ENCODE measurements at regions not wholly inside any gene's neighbourhood (a gene's known extent, or its start where the extent isn't known, plus 50 kb on each side); places are given as distances from the start of the nearest gene placed in this dataset.

- H3K36me3 ChIP-seq (ENCODE audit: control insufficient read depth, insufficient read depth, low read length), result no peaks in the 10 kb centered on the region
- no peaks in the 10 kb centered on the region for H3K79me2 ChIP-seq (ENCODE audit: control insufficient read depth, insufficient read depth, low read length)
- no peak overlapping the region for H4K8ac ChIP-seq (ENCODE audit: low read depth, low read length)
- H2BK15ac ChIP-seq (replicated peaks; ENCODE audit: low read depth), result no peak overlapping the region
- H3K4ac ChIP-seq (ENCODE audit: low read depth, low read length), result no peak overlapping the region
- no CpG with 5 or more reads among the region's 5 CpGs for WGBS (ENCODE audit: extremely low coverage, insufficient coverage, low lambda C conversion rate)
- no peak overlapping the region for H3K23ac ChIP-seq (ENCODE audit: low read length)
- H3K9ac ChIP-seq (ENCODE audit: low read length), result no peak overlapping the region
- H3K4me2 ChIP-seq (ENCODE audit: low read length), result no peak overlapping the region
- no peak overlapping the region for H4K5ac ChIP-seq (ENCODE audit: low read length)
- no peak for DNase-seq
- no peak overlapping the region for H2BK120ac ChIP-seq (ENCODE audit: low read depth, low read length)
- H3K79me1 ChIP-seq (ENCODE audit: low read length), result no peaks in the 10 kb centered on the region
- H3K27ac ChIP-seq (ENCODE audit: low read depth, low read length), result no peak overlapping the region
- H3K4me1 ChIP-seq (ENCODE audit: control insufficient read depth, low read depth, low read length), result no peaks in the 10 kb centered on the region
- no peak overlapping the region for H3K56ac ChIP-seq (ENCODE audit: low read length)
- H2BK5ac ChIP-seq (ENCODE audit: low read length), result no peak overlapping the region
- no peaks in the 10 kb centered on the region for H3K27me3 ChIP-seq (ENCODE audit: insufficient read depth, low read length, poor library complexity)
- H3K18ac ChIP-seq (ENCODE audit: low read length), result no peak overlapping the region
- no peak overlapping the region for H2AK5ac ChIP-seq (ENCODE audit: low read length)
- H3K4me3 ChIP-seq (ENCODE audit: low read length), result no peak overlapping the region
These were observed 68.6 kb downstream of the PTGR3 start for GRCh38 chr18:75140296-75140695.

GRCh38 chr18:75139226-75139911 is 69.6 kb downstream of the PTGR3 start:
- H3K23ac ChIP-seq (ENCODE audit: low read length), result no peak overlapping the region
- H3K56ac ChIP-seq (ENCODE audit: low read length), result no peak overlapping the region
- no peaks in the 10 kb centered on the region for H3K4me1 ChIP-seq (ENCODE audit: control insufficient read depth, low read depth, low read length)
- H3K18ac ChIP-seq (ENCODE audit: low read length), result no peak overlapping the region
- H3K4ac ChIP-seq (ENCODE audit: low read depth, low read length), result no peak overlapping the region
- H2BK15ac ChIP-seq (replicated peaks; ENCODE audit: low read depth), result no peak overlapping the region
- no peak for DNase-seq
- no peak overlapping the region for H3K27ac ChIP-seq (ENCODE audit: low read depth, low read length)
- H4K8ac ChIP-seq (ENCODE audit: low read depth, low read length), result no peak overlapping the region
- no peak overlapping the region for H3K9ac ChIP-seq (ENCODE audit: low read length)
- no peak overlapping the region for H2BK120ac ChIP-seq (ENCODE audit: low read depth, low read length)
- H3K79me1 ChIP-seq (ENCODE audit: low read length), result no peaks in the 10 kb centered on the region
- no peaks in the 10 kb centered on the region for H3K79me2 ChIP-seq (ENCODE audit: control insufficient read depth, insufficient read depth, low read length)
- no peak overlapping the region for H3K4me2 ChIP-seq (ENCODE audit: low read length)
- H4K5ac ChIP-seq (ENCODE audit: low read length), result no peak overlapping the region
- no peaks in the 10 kb centered on the region for H3K27me3 ChIP-seq (ENCODE audit: insufficient read depth, low read length, poor library complexity)
- no peak overlapping the region for H2BK5ac ChIP-seq (ENCODE audit: low read length)
- WGBS (ENCODE audit: extremely low coverage, insufficient coverage, low lambda C conversion rate), result no CpG with 5 or more reads among the region's 18 CpGs
- H2AK5ac ChIP-seq (ENCODE audit: low read length), result no peak overlapping the region
- no peaks in the 10 kb centered on the region for H3K36me3 ChIP-seq (ENCODE audit: control insufficient read depth, insufficient read depth, low read length)
- no peak overlapping the region for H3K4me3 ChIP-seq (ENCODE audit: low read length)

- Histone ChIP-seq H3K79me1 (ENCODE audit: low read length) (no peaks in the 10 kb centered on the region), H3K27ac (ENCODE audit: low read depth, low read length) (no peak overlapping the region), H2BK120ac (ENCODE audit: low read depth, low read length) (no peak overlapping the region), H3K4me2 (ENCODE audit: low read length) (no peak overlapping the region), H3K18ac (ENCODE audit: low read length) (no peak overlapping the region), H2BK5ac (ENCODE audit: low read length) (no peak overlapping the region), H3K56ac (ENCODE audit: low read length) (no peak overlapping the region), H3K79me2 (ENCODE audit: control insufficient read depth, insufficient read depth, low read length) (no peaks in the 10 kb centered on the region), H2BK15ac (replicated peaks; ENCODE audit: low read depth) (no peak overlapping the region), H3K4me3 (ENCODE audit: low read length) (no peak overlapping the region), H3K36me3 (ENCODE audit: control insufficient read depth, insufficient read depth, low read length) (no peaks in the 10 kb centered on the region), H2AK5ac (ENCODE audit: low read length) (no peak overlapping the region), H4K5ac (ENCODE audit: low read length) (no peak overlapping the region), H3K27me3 (ENCODE audit: insufficient read depth, low read length, poor library complexity) (no peaks in the 10 kb centered on the region), H3K4me1 (ENCODE audit: control insufficient read depth, low read depth, low read length) (no peaks in the 10 kb centered on the region), H4K8ac (ENCODE audit: low read depth, low read length) (no peak overlapping the region), H3K23ac (ENCODE audit: low read length) (no peak overlapping the region), H3K9ac (ENCODE audit: low read length) (no peak overlapping the region), H3K4ac (ENCODE audit: low read depth, low read length) (no peak overlapping the region)
- DNase-seq, result no peak
- no CpG with 5 or more reads among the region's 11 CpGs for WGBS (ENCODE audit: extremely low coverage, insufficient coverage, low lambda C conversion rate)
These were observed 71.5 kb downstream of the PTGR3 start for GRCh38 chr18:75137346-75137877.

- no peak overlapping the region for H3K4me2 ChIP-seq (ENCODE audit: low read length)
- no peak overlapping the region for H3K56ac ChIP-seq (ENCODE audit: low read length)
- no peaks in the 10 kb centered on the region for H3K79me2 ChIP-seq (ENCODE audit: control insufficient read depth, insufficient read depth, low read length)
- WGBS (ENCODE audit: extremely low coverage, insufficient coverage, low lambda C conversion rate), result no CpG with 5 or more reads among the region's 14 CpGs
- no peak overlapping the region for H3K9ac ChIP-seq (ENCODE audit: low read length)
- no peak overlapping the region for H3K23ac ChIP-seq (ENCODE audit: low read length)
- no peak overlapping the region for H2BK5ac ChIP-seq (ENCODE audit: low read length)
- no peak overlapping the region for H3K27ac ChIP-seq (ENCODE audit: low read depth, low read length)
- no peak overlapping the region for H3K4me3 ChIP-seq (ENCODE audit: low read length)
- H3K4me1 ChIP-seq (ENCODE audit: control insufficient read depth, low read depth, low read length), result no peaks in the 10 kb centered on the region
- no peak overlapping the region for H2AK5ac ChIP-seq (ENCODE audit: low read length)
- H2BK15ac ChIP-seq (replicated peaks; ENCODE audit: low read depth), result no peak overlapping the region
- no peak overlapping the region for H3K4ac ChIP-seq (ENCODE audit: low read depth, low read length)
- no peaks in the 10 kb centered on the region for H3K79me1 ChIP-seq (ENCODE audit: low read length)
- no peak overlapping the region for H3K18ac ChIP-seq (ENCODE audit: low read length)
- H3K27me3 ChIP-seq (ENCODE audit: insufficient read depth, low read length, poor library complexity), result no peaks in the 10 kb centered on the region
- no peak for DNase-seq
- H4K8ac ChIP-seq (ENCODE audit: low read depth, low read length), result no peak overlapping the region
- no peaks in the 10 kb centered on the region for H3K36me3 ChIP-seq (ENCODE audit: control insufficient read depth, insufficient read depth, low read length)
- no peak overlapping the region for H4K5ac ChIP-seq (ENCODE audit: low read length)
- no peak overlapping the region for H2BK120ac ChIP-seq (ENCODE audit: low read depth, low read length)
These were observed 73.7 kb downstream of the PTGR3 start for GRCh38 chr18:75135158-75135725.

- H2BK5ac ChIP-seq (ENCODE audit: low read length), result no peak overlapping the region
- H4K5ac ChIP-seq (ENCODE audit: low read length), result no peak overlapping the region
- no peaks in the 10 kb centered on the region for H3K36me3 ChIP-seq (ENCODE audit: control insufficient read depth, insufficient read depth, low read length)
- WGBS (ENCODE audit: extremely low coverage, insufficient coverage, low lambda C conversion rate), result no CpG with 5 or more reads among the region's 11 CpGs
- H2AK5ac ChIP-seq (ENCODE audit: low read length), result no peak overlapping the region
- H3K79me2 ChIP-seq (ENCODE audit: control insufficient read depth, insufficient read depth, low read length), result no peaks in the 10 kb centered on the region
- H3K56ac ChIP-seq (ENCODE audit: low read length), result no peak overlapping the region
- no peak overlapping the region for H3K4me2 ChIP-seq (ENCODE audit: low read length)
- no peak overlapping the region for H3K18ac ChIP-seq (ENCODE audit: low read length)
- no peak overlapping the region for H3K4me3 ChIP-seq (ENCODE audit: low read length)
- no peak overlapping the region for H4K8ac ChIP-seq (ENCODE audit: low read depth, low read length)
- no peak overlapping the region for H3K9ac ChIP-seq (ENCODE audit: low read length)
- no peaks in the 10 kb centered on the region for H3K27me3 ChIP-seq (ENCODE audit: insufficient read depth, low read length, poor library complexity)
- H3K27ac ChIP-seq (ENCODE audit: low read depth, low read length), result no peak overlapping the region
- H2BK120ac ChIP-seq (ENCODE audit: low read depth, low read length), result no peak overlapping the region
- H3K4ac ChIP-seq (ENCODE audit: low read depth, low read length), result no peak overlapping the region
- DNase-seq, result no peak
- no peak overlapping the region for H3K23ac ChIP-seq (ENCODE audit: low read length)
- H3K4me1 ChIP-seq (ENCODE audit: control insufficient read depth, low read depth, low read length), result no peaks in the 10 kb centered on the region
- H2BK15ac ChIP-seq (replicated peaks; ENCODE audit: low read depth), result no peak overlapping the region
- H3K79me1 ChIP-seq (ENCODE audit: low read length), result no peaks in the 10 kb centered on the region
These were observed 74.3 kb downstream of the PTGR3 start for GRCh38 chr18:75134611-75134975.
